Activated CD4-positive, alpha-beta T cell treated with anti-CD3 and anti-CD28 coated beads, Interleukin-2, amount 50 U/mL, for 16 hours (primary cell): ENCODE measurements at regions not wholly inside any gene's neighbourhood (a gene's known extent, or its start where the extent isn't known, plus 50 kb on each side); places are given as distances from the start of the nearest gene placed in this dataset.

Experiments
- DNase-seq: peaks from one replicate; pipeline ENCODE4 v3.0.0-alpha.2; 2020

GRCh38 chr10:60465801-60466200 is 76.1 kb upstream of the ANK3 start:
- DNase-seq = no peak

- DNase-seq = no peak
These were observed 75.0 kb upstream of the ANK3 start for GRCh38 chr10:60464659-60465058.

- DNase-seq = no peak
These were observed 74.1 kb upstream of the ANK3 start for GRCh38 chr10:60463746-60464145.

GRCh38 chr10:60461688-60462087 is 72.0 kb upstream of the ANK3 start:
- DNase-seq = no peak

GRCh38 chr10:60459701-60460457 is 70.2 kb upstream of the ANK3 start:
- DNase-seq = no peak

- peak; percentile 36 for DNase-seq
These were observed 66.4 kb upstream of the ANK3 start for GRCh38 chr10:60456053-60456452.

GRCh38 chr10:60454336-60454735 is 64.7 kb upstream of the ANK3 start:
- no peak for DNase-seq

GRCh38 chr10:60453036-60453435 is 63.4 kb upstream of the ANK3 start:
- DNase-seq = no peak

- DNase-seq = no peak
These were observed 60.6 kb upstream of the ANK3 start for GRCh38 chr10:60450291-60450690.

GRCh38 chr10:60448246-60448645 is 58.6 kb upstream of the ANK3 start:
- DNase-seq = no peak

- peak; percentile 39 for DNase-seq
These were observed 57.2 kb upstream of the ANK3 start for GRCh38 chr10:60446851-60447250.

- DNase-seq = no peak
These were observed 56.6 kb upstream of the ANK3 start for GRCh38 chr10:60446070-60446833.

- DNase-seq = no peak
These were observed 54.9 kb upstream of the ANK3 start for GRCh38 chr10:60444494-60445064.

GRCh38 chr10:60443346-60443745 is 53.7 kb upstream of the ANK3 start:
- no peak for DNase-seq

GRCh38 chr10:60441515-60441914 is 51.8 kb upstream of the ANK3 start:
- no peak for DNase-seq

GRCh38 chr10:60439641-60440040 is 50.0 kb upstream of the ANK3 start:
- no peak for DNase-seq
